Limb (tissue), 2 donors: ENCODE measurements at regions not wholly inside any gene's neighbourhood (a gene's known extent, or its start where the extent isn't known, plus 50 kb on each side); places are given as distances from the start of the nearest gene placed in this dataset.
"Not testable (repeated sequence)": the region's sequence is repeated elsewhere in the genome, so short reads cannot be mapped to it uniquely, and the experiment has no call there.

Experiments
- DNase-seq, 2 donors: peaks; one replicate each; pipeline ENCODE4 v3.0.0-alpha.2; 2016; ENCODE audit errors: extremely low spot score in 2 of 2

DNA sequence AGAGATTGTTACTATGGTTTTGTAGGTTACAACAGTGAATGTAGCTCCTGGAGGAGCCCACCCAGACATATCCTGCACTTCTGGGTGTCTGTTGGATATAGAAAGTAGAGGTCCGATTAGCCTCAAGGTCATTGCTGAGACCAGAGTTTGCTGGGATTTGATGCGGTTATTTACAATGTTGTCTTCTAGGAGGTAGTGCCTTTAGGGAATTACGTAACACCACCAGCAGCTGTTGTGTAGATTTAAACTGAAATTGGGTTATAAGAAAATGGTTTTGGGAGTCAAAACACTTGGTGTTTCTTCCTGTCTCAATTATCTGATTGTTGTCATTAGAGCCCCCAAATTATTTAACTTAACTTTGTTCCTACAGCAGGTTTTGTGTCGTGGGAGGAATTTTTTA is 225.3 kb upstream of the PELI2 start:
- no peak for DNase-seq

DNA sequence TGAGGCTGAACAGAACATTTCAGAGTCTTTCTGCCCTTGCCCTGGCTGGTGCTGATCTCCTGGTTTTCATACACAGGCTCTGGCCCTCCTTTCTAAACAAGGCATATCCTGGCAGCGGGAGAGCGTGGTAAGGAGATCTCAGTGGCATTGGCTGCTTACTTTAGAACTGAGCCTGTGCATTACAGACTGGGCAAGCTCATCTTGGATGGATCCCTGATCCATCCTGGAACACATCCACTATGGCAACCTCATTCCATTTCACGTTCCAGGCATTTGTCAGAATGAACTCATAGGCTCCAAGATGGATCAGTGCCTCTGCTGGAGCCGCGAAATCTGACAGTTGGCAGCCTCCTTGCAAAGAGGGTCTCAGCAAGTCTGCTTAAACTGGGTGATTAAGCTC is 224.5 kb upstream of the PELI2 start:
- no peak for DNase-seq

DNA sequence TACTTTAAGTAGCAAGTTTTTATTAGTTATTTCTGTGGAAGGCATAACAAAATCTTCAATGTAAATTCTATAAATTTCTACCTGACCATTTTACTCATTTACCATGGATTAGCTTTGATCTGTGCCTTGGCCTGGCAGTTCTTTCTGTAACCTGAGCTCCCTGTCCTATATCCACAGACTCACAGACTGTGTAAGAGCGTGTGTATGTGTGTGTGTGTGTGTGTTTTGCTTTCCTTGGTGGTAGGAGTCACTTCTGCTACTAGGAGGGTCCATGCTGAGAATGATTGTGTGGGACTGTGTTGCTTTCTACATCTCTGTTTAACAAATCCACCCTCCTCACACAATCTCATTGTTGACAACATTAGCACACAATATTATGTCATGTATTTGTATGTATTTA is 221.2 kb upstream of the PELI2 start:
- DNase-seq = no peak

DNA sequence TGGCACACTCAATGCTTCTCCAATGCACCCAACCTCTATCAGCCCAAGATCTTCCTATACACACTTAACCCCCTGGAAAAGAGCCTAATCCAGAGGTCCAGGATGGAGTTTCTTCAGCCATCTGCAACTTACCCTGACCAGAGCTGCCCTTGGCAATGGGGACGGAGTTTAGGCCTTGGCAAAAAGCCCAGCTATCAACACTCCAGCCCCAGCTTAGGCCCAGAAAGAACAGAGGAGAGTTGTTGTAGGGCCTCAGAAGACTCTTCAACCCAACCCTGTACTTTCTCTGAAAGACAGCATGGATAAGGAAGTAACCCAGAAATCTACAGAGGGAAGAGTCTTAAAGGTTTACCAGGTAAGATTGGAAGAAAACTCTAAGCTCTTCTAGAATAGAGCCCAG is 219.3 kb upstream of the PELI2 start:
- no peak for DNase-seq

DNA sequence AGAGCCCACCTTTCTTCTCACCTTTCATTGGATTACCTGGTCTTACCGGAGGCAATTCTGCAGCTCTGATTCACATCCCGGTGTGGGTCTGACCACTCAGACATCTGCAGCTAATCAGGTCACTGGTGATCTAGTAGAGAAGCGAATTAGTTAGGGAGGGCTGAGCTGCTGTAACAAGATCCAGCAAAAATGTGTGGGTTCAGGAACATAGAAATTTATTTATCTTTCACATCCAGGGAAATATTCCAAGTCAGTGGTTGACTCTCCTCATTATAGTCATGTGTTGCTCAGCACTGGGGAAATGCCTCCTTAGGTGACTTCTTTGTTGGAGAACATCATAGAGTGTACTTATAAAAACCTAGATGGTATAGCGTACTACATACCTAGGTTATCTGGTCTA is 218.7 kb upstream of the PELI2 start:
- no peak for DNase-seq

DNA sequence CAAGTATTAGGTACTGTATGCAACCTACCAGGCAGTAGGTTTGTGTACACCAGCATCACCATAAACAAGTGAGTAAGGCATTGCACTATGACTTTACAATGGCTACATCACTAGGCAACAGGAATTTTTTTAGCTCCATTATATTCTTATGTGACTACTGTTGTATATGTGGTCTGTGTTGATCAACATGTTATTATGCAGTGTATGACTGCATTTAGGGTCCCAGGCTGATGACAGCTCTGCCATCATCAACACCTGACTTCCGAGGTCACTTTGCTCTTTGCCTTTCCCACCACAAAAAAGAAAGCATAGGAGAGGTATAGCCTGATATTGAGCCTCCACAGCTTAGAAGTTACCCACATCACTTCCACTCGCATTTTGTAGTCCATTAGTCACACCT is 217.5 kb upstream of the PELI2 start:
- DNase-seq = no peak

DNA sequence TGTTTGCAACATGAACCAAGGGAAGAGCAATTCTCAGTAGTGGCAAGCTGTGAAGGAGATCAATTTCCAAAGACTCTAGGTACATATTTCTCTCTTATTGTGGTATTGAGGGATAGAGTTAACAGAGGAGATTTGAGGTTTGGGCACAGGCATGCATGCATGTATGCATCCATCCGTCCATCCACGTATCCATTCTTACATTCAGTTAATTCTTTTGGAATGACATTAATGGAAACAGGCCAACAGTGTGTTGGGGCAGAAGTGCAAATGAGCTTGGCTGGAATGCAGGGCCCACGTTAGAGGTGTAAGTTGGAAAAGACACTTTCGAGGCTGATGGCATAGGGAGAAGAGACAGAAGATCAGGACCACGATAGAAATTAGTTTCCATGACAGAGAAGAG is 216.9 kb upstream of the PELI2 start:
- DNase-seq = no peak

DNA sequence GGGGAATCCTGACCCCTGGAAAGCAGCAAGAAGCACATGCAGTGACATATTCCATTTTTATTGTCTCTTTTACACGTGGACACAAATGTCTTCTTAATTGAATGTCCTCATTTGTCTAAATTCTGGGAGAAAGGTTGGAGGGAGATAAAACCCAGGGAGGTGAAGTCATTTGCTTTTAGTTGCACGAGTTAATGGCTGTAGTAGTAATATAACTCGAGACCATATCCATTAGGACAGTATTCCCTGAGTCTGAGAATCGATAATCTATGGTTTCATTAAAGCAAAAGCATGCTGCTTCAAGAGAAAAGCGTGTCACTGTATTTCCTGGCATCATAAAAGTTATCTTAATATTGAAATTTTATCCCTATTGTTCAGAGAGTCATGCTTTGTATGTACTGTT is 216.0 kb upstream of the PELI2 start:
- no peak for DNase-seq

DNA sequence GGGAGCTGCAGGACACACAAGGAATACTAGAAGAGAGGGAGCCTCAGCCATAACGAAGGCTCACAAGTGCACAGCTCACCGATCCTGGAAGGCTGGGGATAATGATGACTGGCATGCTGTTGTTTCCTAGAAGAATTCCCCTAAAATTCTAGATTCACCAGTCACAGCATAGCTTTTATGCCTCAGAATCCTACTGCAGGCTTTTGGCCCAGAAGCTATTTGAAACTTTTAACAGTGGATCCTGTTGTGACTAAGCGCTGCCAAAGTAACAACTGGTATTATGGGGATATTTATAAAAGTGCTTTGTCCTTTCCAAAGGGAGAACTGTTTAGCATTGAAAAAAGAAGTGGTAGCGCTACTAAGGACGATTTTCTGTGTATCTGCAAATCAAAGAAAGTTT is 214.1 kb upstream of the PELI2 start:
- DNase-seq = no peak

DNA sequence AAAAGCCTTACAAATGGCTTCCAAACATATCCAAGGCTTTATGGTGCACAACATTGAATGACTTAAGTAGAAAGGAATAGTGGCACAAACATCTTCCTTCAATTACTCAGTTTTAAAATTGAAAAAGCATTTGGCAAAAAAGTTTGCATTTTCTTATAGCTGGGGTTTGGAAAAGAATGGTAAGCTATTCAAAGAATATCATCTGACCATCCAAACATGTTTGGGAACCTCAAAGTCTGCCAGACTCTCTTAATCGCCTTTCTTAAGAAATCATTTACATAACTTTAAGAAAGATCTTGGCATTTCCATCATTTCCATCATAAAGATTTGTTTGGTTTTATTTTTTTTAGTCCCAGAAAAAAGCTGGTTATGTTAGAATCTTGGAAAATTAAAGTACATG is 210.1 kb upstream of the PELI2 start:
- no peak for DNase-seq

DNA sequence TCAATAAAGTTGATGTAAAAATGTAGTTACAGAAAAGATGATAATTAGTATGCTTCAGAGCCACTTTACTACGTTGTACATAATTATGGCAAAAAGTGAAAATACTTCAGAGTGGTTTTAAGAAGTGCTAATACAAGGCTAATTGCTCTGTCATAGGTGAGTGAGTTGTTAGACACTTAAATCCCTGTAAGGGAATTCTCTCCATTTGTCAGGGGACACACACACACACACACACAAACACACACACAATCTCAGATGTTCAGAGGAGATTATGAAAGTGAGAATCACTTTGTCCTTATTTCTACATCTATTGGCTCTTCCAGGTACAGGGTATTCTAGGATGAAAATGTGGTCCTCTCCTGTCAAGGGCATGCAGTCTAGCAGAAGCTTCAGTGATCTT is 208.3 kb upstream of the PELI2 start:
- DNase-seq = no peak

DNA sequence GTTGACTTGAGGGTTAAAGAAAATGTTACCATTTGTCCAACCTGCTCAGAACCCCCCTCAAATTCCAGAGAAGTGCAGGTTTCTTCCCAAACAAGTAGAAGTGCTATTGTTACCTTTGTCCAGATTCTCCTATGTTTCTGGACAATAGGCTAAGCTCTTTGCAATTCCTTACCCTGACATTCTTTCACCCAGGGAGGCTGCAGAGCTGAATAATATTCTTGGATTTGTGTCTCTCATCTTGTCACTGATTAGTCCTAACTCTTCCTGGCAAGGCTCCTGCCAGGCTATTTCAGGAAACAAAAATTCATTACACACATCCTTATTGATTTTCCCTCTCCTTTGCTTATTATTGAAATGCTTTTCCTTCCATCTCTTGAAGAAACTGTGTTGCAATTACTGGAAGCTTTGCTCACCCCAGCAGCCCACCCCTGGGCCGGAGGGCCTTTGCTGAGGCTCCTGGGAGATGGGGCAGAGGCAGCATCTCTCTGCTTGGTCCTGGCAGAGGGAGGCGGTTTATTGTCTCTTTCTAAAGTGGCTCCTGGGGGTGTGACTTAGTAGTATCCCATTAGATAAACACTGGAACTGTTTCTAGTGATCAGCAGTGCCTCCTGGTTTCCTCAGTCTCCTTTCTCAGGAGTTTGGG is 207.5 kb upstream of the PELI2 start:
- DNase-seq = no peak

DNA sequence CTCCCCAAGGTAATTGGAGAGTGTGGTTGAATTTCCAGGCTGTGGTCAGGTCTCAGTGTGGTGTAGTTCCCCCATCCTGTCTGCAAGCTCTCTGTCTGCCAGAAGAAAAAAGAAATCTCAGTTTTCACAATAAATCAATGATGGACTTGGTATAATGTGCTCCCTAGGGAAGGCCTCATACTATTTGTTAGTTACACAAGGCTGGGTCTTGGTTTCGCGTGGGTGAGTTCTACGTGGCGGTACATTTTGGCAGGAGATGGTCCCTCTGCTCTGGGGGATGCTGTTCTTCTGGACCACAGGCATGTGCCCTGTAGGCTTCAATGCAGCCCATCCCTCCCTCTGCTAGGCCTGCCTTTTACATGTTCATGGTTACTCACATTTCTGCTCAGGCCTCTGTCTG is 206.4 kb upstream of the PELI2 start:
- DNase-seq = no peak

DNA sequence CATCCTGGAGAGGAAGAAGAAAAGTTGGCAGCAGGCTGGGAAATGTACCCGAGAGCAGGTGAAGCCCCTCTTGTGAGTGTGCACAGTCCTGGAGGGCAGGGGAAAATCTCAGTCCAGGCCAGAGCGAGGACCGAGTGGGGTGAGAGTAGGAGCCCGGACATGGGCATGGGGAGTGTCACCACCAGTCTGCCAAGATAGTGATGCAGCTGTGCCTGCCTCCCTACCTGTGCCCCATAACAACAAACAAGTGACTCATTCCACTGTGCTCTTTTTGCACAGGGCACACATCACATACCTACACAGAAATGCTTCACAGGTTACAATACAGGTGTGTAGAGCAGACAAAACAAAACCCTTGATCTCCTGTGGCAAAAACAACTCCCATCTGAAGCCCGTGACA is 205.9 kb upstream of the PELI2 start:
- DNase-seq = no peak

DNA sequence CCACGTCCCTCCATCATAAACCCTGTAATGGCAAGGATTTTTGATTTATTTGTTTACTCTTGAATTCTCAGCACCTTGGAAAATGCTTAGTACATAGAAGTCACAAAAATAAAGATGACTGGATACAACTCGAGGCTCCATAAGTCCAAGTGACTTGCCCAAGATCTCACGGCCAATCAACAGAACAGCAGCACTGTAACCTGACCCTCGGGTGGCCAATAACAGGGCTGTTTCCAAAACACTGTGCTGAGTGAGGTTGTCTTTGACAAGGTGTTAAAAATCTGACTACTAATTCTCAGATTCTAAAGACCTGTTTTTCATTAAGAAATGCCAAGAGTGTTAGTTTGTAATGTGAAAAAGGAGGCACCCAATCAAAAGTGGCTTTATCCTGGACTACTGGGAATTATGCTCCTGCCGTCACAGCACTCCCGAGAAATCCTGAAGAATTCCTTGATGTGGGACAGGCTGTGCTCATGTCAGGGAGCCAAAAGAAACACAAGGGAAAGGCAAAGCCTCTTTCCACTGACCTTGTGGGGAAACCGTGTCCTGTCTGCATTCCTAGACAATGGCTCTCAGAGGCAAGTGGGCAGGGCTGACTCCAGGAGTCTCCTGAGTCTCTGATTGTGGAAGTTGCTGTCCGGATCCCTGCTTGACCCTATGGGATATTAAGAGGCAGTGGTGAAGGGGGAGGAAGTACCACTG is 204.7 kb upstream of the PELI2 start:
- no peak for DNase-seq

DNA sequence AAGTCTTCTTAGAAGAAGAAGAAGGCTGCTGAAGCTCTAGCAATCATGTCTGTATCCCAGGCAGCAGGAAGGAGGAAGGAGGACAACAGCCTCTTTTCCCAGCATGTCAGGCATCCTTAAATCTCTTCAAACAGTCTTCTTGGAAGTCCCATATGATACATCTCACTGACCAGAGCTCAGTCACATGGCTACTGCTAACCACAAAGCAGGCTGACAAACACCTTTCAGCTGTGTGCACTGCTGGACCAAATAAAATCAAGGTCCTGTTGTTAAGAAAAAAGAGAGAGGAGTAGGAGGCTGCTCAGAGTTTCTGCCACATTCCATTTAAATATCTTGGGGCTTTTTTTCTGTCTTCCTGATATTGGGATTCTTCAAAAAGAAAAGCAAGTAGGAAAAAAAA is 203.4 kb upstream of the PELI2 start:
- no peak for DNase-seq

DNA sequence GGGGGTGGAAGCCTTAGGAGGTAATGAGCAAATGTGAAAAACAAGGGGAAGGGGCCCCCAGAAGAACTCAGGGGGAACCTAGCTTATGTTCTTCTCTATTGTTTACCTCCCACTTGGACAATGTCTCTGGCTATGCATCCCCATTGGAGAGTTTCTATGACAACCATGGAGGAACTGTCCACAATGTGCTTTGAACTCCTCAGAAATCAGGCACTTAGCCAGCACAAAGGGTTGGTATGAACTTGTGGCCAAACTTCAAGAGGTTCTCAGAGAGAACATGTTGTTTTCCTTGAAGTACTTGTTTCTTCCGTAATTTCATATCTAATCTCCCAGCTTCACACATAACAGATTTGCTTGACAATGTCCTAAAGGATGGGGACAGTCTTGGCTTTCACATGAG is 202.8 kb upstream of the PELI2 start:
- DNase-seq = no peak

DNA sequence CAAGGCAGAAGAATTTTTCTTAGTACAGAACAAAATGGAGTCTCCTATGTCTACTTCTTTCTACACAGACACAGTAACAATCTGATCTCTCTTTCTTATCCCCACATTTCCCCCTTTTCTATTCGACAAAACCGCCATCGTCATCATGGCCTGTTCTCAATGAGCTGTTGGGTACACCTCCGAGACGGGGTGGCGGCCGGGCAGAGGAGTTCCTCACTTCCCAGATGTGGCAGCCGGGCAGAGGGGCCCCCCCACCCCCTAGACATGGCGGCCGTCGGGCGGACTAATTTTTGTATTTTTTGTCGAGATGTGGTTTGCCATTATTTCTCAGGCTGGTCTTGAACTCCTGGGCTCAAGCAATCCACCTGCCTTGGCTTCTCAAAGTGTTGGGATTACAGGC is 198.4 kb upstream of the PELI2 start:
- not testable (repeated sequence) for DNase-seq

DNA sequence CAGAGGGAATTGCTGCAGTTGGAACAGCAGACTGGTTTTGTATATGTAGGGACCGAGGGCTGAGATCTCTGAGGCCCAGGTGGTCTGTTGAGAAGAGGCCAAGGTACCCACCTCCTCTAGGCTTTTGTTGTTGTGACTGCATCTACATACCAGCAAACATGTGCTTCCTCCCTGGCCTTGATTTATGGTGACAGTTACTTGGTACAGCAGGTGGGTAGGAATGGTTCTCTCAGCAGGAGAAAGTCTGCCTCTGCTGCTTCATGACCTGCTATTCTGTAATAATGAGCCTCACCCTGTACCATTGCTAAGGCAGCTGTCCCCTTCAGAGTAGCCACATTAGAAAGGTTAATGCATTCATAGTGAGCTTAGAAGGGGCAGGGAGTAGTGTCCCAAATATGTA is 196.7 kb upstream of the PELI2 start:
- DNase-seq = no peak

DNA sequence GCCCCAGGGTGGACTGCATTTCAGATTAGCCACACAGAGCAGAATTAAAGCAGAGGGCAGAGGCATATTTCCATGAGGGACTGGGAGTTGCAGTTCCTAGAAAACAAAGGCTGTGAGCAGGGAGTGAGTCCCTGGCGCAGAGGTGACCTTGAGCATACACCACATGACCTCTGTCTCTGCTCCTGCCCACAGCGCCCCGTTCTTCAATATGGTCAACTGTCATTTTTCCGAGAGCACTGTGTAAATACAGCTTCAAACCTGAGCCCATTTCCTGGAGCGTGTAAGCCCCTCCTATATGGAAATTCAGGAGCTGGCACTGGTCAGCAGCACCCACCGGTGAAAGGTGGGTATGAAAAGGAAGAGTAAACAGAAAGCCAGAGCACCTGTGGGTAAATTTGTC is 192.2 kb upstream of the PELI2 start:
- no peak for DNase-seq

DNA sequence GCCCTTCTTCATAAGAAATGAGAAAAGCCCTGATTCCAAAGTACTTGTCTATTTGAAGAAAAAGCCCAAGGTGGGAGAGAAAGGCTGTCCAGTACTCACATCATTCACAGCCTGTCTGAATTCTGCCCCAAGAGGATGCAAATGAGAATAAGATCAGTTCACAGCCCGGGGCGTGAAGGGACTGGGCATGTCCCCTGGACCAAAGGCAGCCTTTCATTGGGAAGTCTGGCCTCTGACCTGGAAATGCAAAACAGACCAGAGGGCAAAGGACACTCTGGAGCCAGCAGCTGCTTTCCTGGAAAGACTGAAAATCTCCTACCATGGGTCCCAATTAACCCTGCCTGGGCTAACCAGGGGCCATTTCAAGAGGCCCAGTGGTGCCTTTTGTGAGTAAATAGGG is 191.2 kb upstream of the PELI2 start:
- DNase-seq = no peak

DNA sequence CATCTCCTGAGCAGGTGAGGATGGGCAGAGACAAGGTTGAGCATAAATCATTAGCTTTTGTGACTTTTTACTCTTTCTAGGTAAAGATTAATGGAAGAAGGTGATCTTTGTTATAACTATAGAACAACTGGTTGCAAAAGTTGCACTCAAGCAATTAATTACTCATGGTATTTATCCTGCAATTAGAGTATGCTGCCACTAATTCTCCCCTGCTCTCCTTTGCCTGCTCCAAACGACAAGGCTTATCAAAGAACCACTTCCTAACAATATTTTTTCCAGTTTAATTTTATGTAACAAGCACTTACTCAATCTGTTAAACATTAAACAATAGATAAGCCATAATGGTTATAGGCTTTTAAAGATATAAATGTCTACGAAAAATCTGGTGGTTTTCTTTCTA is 189.9 kb upstream of the PELI2 start:
- DNase-seq = no peak

DNA sequence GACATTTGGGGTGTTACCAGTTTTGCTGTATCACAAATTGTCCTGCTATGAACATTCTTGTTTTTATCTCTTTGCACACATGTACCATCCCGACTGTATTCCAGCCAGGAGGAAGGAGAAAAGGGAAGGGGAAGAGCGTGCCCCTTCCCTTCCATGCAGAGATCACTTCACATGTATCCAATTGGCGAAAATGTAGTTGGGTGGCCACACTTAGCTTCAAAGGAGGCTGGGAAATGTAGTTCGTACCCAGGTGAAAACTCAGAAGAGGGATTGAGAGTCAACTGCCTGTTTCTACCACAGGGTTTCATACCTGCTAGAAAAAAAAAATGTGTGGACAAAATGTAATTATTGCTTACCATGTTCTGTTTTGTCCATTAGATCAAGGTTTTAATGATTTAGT is 189.1 kb upstream of the PELI2 start:
- no peak for DNase-seq
